AG08395 (cell line): ENCODE measurements at regions not wholly inside any gene's neighbourhood (a gene's known extent, or its start where the extent isn't known, plus 50 kb on each side); places are given as distances from the start of the nearest gene placed in this dataset.

Experiments
- DNase-seq: peaks from one replicate; pipeline ENCODE4 v3.0.0; 2012; ENCODE audit warnings: mixed read lengths, low spot score

DNA sequence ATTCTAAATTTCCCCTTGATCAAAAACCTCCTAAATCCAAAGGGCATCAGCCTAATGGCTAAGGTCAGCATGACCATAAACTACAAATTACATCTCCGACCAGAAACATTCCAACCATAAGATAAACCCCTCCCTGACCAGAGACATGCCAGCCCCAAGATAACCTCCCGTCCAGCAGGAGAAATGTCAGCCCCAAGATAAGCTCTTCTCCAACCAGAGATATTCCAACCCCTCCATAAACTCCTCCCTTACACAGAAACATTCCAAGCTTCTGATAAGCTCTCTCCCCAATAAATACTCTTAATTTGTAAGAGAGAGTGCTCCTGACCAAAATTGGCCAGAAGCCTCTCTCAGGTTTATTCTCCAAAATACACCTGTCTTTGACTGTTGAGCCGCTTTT, 274.0 kb downstream of the RNF152 start:
- DNase-seq = no peak

- DNase-seq = no peak
Measured at GRCh38 chr18:61616111-61616610, 276.6 kb downstream of the RNF152 start.

DNA sequence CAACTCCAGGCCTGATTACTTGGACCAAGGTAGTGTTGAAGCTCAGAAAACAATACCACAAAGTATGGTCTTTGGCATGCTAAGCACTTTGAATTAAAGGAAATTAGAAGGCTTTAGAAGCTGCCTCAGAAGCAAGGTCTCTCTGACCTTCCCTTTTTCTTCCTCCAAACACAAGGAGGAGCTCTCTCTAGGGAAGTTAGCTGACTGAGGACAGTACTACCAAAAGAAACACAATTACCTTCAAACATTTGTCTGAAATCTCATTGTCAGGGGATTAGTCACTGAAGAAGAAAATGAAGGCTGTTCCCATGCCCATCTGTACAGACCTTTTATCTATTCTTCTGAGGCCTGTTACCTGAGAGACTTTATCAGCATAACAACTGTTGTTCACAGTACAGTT, 279.3 kb downstream of the CDH20 start:
- no peak for DNase-seq

DNA sequence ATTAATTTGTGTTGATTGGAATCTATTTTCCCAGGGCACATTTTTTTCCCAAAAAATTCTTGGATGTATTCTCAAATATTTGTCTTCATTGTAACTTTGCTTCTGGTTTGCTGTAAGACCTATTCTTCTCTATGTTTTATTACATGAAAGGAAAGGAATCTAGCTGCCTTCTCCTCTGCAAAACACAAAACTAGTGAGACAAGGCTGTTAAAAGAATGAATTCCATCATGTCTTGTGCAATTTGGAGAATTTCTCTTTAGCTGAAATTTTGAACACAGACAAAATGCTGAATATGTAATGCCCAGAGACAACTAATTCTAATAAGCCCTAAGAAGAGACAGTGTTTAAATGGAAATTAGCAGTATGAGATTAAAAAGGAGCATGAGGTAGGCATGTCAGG, 275.9 kb downstream of the CDH20 start:
- DNase-seq = peak; percentile 28

DNA sequence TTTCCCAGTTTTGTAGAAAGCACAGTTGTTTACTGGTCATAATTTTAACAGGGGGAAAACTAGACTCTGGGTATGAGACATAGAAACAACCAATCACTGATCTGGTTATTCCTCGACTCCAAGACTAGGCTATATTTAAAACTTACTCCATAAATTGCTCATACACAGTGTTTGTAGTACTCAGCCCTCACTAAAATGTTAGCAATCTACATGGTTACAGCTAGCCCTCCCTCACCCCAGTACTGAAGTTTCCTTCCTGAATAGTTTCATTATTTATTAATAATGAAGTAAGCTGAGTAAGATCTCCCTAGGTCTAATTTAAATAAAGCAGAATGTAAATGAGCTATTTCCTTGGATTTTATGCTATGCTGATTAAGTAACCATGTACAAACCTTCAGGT, 275.1 kb downstream of the CDH20 start:
- DNase-seq = no peak

DNA sequence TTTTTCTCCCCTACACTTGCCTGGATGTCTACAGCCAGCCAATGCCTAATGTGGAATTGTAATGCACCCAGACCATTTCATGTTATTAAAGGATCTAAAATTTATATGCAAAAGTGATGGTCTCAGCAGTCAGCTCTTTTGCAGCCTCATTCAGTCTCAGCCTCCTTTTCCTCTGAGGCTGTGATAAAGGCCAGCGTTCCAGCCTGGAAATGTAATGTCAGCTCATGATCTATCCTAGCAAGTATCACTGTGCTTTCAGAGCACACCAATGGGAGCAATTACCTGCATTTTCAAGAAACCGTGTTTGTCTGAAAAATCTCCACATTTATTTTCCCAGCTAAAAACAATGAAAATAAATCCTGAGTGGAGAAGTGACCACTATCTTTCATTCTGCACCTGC, 274.6 kb downstream of the CDH20 start:
- no peak for DNase-seq

GRCh38 chr18:61606759-61607158, 273.5 kb downstream of the CDH20 start:
- peak; percentile 91 for DNase-seq

DNA sequence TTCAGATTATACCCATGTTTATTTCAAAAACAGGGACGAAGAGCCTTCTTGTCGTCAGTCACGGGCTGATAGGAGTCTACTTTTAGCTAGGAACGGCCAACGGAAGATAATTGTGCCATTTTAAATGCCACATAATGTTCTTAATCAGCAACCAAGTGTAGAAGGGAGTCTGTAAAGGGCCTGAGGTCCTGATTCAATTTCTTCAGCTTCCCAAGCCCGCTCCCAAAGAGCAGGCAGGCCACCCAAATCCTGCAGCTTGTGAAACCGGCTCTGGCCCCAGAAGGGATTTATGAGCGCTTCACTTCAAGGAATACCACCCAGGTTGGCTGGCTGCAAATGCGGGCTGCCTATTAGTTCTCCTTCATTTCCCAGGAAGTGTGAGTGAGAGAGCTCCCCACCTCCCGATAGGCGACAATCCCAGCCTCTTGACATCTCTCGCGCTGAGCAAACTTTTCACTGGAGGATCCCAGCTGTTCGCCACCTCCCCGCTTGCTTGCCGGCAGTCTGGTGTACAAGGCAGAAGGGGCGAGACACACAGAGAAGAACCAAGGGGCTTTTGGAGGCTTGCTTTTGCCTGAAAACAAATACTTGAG, 272.9 kb downstream of the CDH20 start:
- peak; percentile 30 for DNase-seq

GRCh38 chr18:61605376-61606067, 272.3 kb downstream of the CDH20 start:
- no peak for DNase-seq
